Testis (tissue), 2 donors: ENCODE measurements at regions not wholly inside any gene's neighbourhood (a gene's known extent, or its start where the extent isn't known, plus 50 kb on each side); places are given as distances from the start of the nearest gene placed in this dataset.

Source experiments
- CTCF ChIP-seq, 3 experiments: fragments of 450-650 bp in 2 of 3; fragments of 200-600 bp in 1 of 3; sonication (generic) in 1 of 3; IDR thresholded peaks; one replicate each; pipeline ENCODE4 v1.5.1; 2016 to 2019; ENCODE audit warnings: antibody characterized with exemption in 3 of 3, mild to moderate bottlenecking in 2 of 3, moderate library complexity in 1 of 3
- POLR2A ChIP-seq: fragments of 450-650 bp; IDR thresholded peaks from one replicate; pipeline ENCODE4 v1.6.1; 2017; ENCODE audit warnings: antibody characterized with exemption, mild to moderate bottlenecking, moderate library complexity

- no peak for TF ChIP-seq CTCF (IDR thresholded peaks at IDR 0.05)
- TF ChIP-seq POLR2A = no peak
Observed at GRCh38 chr1:99438656-99439230, 174.5 kb downstream of the PLPPR4 start.
